Activated CD4-positive, alpha-beta T cell treated with anti-CD3 and anti-CD28 coated beads for 24 hours (primary cell): ENCODE measurements at regions not wholly inside any gene's neighbourhood (a gene's known extent, or its start where the extent isn't known, plus 50 kb on each side); places are given as distances from the start of the nearest gene placed in this dataset.

ENCODE experiments used
- DNase-seq, 2 donors: peaks; one replicate each; pipeline ENCODE4 v3.0.0-alpha.2; 2020; ENCODE audit warnings: low read depth in 2 of 2

- DNase-seq: no peak
Observed at GRCh38 chr6:44500074-44500473, 112.6 kb downstream of the CDC5L start.

- DNase-seq: no peak
Observed at GRCh38 chr6:44503471-44503870, 116.0 kb downstream of the CDC5L start.

GRCh38 chr6:44504301-44504791 is 116.8 kb downstream of the CDC5L start:
- no peak for DNase-seq

- DNase-seq: no peak
Observed at GRCh38 chr6:44505751-44506150, 118.2 kb downstream of the CDC5L start.

- no peak for DNase-seq
Observed at GRCh38 chr6:44507014-44507413, 119.5 kb downstream of the CDC5L start.

GRCh38 chr6:44508646-44509045 is 121.1 kb downstream of the CDC5L start:
- no peak for DNase-seq

- DNase-seq: no peak
Observed at GRCh38 chr6:44511126-44511525, 123.6 kb downstream of the CDC5L start.

GRCh38 chr6:44512868-44513741 is 125.6 kb downstream of the CDC5L start:
- no peak for DNase-seq

- no peak for DNase-seq
Observed at GRCh38 chr6:44514085-44514484, 126.6 kb downstream of the CDC5L start.

- no peak for DNase-seq
Observed at GRCh38 chr6:44514576-44515193, 127.2 kb downstream of the CDC5L start.

- DNase-seq: no peak
Observed at GRCh38 chr6:44522871-44523270, 135.4 kb downstream of the CDC5L start.

- no peak for DNase-seq
Observed at GRCh38 chr6:44524476-44525227, 137.1 kb downstream of the CDC5L start.

GRCh38 chr6:44525761-44526351 is 138.3 kb downstream of the CDC5L start:
- DNase-seq: no peak

- DNase-seq: no peak
Observed at GRCh38 chr6:44527181-44527580, 139.7 kb downstream of the CDC5L start.

- DNase-seq: no peak
Observed at GRCh38 chr6:44527583-44528369, 140.3 kb downstream of the CDC5L start.

GRCh38 chr6:44528370-44528644 is 140.8 kb downstream of the CDC5L start:
- no peak for DNase-seq

- no peak for DNase-seq
Observed at GRCh38 chr6:44528716-44529115, 141.2 kb downstream of the CDC5L start.

- no peak for DNase-seq
Observed at GRCh38 chr6:44529146-44529905, 141.8 kb downstream of the CDC5L start.

GRCh38 chr6:44530209-44530909 is 142.9 kb downstream of the CDC5L start:
- no peak for DNase-seq

GRCh38 chr6:44530910-44531234 is 143.4 kb downstream of the CDC5L start:
- no peak for DNase-seq
